CD4-positive, alpha-beta T cell (primary cell): ENCODE measurements at regions not wholly inside any gene's neighbourhood (a gene's known extent, or its start where the extent isn't known, plus 50 kb on each side); places are given as distances from the start of the nearest gene placed in this dataset.

Source experiments
- ATAC-seq: fragments of 200-7000 bp; cut with Tn5 transposase; one replicate; pipeline ENCODE4 v1.10.0; 2022; ENCODE audit warnings: mild to moderate bottlenecking; ENCODE audit not compliant: poor library complexity
- CTCF ChIA-PET: fragments of 350-600 bp; sonication (Branson Sonifier 250); formaldehyde crosslinking; loops from one replicate; lab custom pipeline; 2021; ENCODE audit warnings: antibody characterized with exemption, inconsistent platforms; lab: Charles Lee
- POLR2A ChIA-PET: fragments of 350-600 bp; sonication (Branson Sonifier 250); formaldehyde crosslinking; loops from one replicate; lab custom pipeline; 2021; ENCODE audit warnings: antibody characterized with exemption, inconsistent platforms; lab: Charles Lee
- DNase-seq, 14 experiments: peaks; one replicate each; pipeline ENCODE4 v3.0.0-alpha.2; 2013 to 2020; ENCODE audit warnings: mixed read lengths in 2 of 14
- H3K27ac ChIP-seq, 2 donors: one replicate each; pipeline versions ENCODE4 v1.5.1 to v1.7.0; 2013; ENCODE audit warnings: low read length in 2 of 2, low read depth in 1 of 2, mild to moderate bottlenecking in 1 of 2
- H3K27me3 ChIP-seq, 2 experiments: 1 replicate in 1 of 2; 2 replicates in 1 of 2; pipeline versions ENCODE4 v1.6.1 to v1.7.0; 2013; ENCODE audit warnings: low read length in 2 of 2, control low read depth in 1 of 2, mild to moderate bottlenecking in 1 of 2, moderate library complexity in 1 of 2; ENCODE audit not compliant: insufficient read depth in 2 of 2, control insufficient read depth in 1 of 2
- H3K36me3 ChIP-seq: one replicate; pipeline ENCODE4 v1.6.1; 2013; ENCODE audit warnings: low read length, control low read depth; ENCODE audit not compliant: insufficient read depth
- H3K4me1 ChIP-seq: one replicate; pipeline ENCODE4 v1.6.1; 2013; ENCODE audit warnings: low read length, control low read depth; ENCODE audit not compliant: insufficient read depth
- H3K4me3 ChIP-seq: one replicate; pipeline ENCODE4 v1.5.1; 2013; ENCODE audit warnings: mild to moderate bottlenecking, low read length, moderate library complexity
- H3K9me3 ChIP-seq, 2 experiments: 1 replicate in 1 of 2; 2 replicates in 1 of 2; pipeline versions ENCODE4 v1.6.1 to v1.7.0; 2013; ENCODE audit warnings: low read length in 2 of 2, mild to moderate bottlenecking in 2 of 2, control low read depth in 1 of 2, moderate library complexity in 1 of 2; ENCODE audit not compliant: control insufficient read depth in 1 of 2, insufficient read depth in 1 of 2
- H3K27ac Mint-ChIP-seq: one replicate; pipeline ENCODE4 v1.8.0; 2020; ENCODE audit warnings: mixed read lengths
- H3K27me3 Mint-ChIP-seq: one replicate; pipeline ENCODE4 v1.8.0; 2021; ENCODE audit warnings: mixed read lengths
- H3K36me3 Mint-ChIP-seq: one replicate; pipeline ENCODE4 v1.8.0; 2021; ENCODE audit warnings: low read depth, mixed read lengths
- H3K4me1 Mint-ChIP-seq: one replicate; pipeline ENCODE4 v1.8.0; 2021; ENCODE audit warnings: low read depth, mixed read lengths
- H3K4me3 Mint-ChIP-seq: one replicate; pipeline ENCODE4 v1.8.0; 2020; ENCODE audit warnings: mild to moderate bottlenecking, mixed read lengths
- H3K9me3 Mint-ChIP-seq: one replicate; pipeline ENCODE4 v1.8.0; 2020; ENCODE audit warnings: mixed read lengths
- intact Hi-C, 2 experiments: fragments of 100-400 bp; cut with DNase I in 1 of 2; cut with micrococcal nuclease in 1 of 2; formaldehyde crosslinking; loops; one replicate each; pipeline versions ENCODE4 v1.15.1 to v1.9.0; 2023 to 2025; cut with DNase I, micrococcal nuclease
- TF ChIP-seq, protein P1 (sequence below): fragments of 200-600 bp; IDR thresholded peaks from one replicate; pipeline ENCODE4 v1.8.0; 2022; ENCODE audit warnings: antibody characterized with exemption, mild to moderate bottlenecking

DNA sequence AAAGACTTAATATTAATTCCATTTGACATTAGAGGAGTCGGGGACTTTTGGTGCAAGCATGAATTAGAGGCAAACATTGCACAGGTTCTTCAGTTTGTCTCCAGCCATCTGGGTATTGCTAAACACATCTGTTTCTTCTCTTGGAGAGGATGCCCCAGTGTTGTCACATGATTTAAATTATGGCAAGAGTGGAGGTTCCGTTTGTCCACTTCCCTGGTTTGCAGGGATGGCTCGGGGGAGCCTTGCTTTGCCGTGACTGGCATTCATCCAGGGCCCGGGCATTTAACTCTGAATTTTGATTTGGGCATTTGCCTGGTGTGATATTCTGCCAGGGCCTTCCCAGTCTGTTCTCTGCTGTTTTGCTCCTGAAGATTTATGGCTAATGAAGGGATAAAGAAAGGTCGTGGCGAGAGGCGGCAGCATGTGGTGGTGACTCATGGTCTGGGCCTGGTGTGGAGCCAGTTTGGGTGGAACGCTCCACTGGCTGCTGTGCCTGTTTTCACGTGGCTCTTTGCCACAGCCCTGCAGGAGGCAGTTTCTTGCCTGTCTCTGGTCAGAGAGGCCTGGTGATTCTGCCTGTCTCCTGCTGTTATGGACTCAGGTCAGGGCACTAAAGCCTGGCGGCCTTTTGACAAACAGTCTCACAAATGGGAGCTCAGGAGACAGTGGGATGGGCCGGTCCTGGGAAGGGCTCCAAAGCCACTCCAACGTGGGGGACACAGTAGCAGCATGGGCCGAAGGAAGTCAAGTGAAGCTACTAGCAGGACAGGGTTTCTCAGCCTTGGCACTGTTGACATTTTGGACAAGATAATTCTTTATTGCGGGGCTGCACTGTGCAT, 99.4 kb upstream of the PGRMC2 start:
- no peaks in the 10 kb centered on the region for H3K27me3 Mint-ChIP-seq

GRCh38 chr4:128385683-128386304, 98.2 kb upstream of the PGRMC2 start:
- H3K36me3 ChIP-seq = no peaks in the 10 kb centered on the region
- Mint-ChIP-seq H3K27me3 (no peaks in the 10 kb centered on the region), H3K27ac (no peak overlapping the region), H3K9me3 (no peaks in the 10 kb centered on the region), H3K36me3 (no peaks in the 10 kb centered on the region), H3K4me3 (no peak overlapping the region), H3K4me1 (no peaks in the 10 kb centered on the region)
- H3K4me3 ChIP-seq = no peak overlapping the region
- no peak overlapping the region for H3K27ac ChIP-seq
- intact Hi-C loops = no loop called here
- H3K27me3 ChIP-seq = no peaks in the 10 kb centered on the region
- POLR2A ChIA-PET = no interaction called here
- no peak for ATAC-seq
- no peaks in the 10 kb centered on the region for H3K9me3 ChIP-seq
- H3K4me1 ChIP-seq = no peaks in the 10 kb centered on the region
- CTCF ChIA-PET = no interaction called here
- TF ChIP-seq, protein P1, sequence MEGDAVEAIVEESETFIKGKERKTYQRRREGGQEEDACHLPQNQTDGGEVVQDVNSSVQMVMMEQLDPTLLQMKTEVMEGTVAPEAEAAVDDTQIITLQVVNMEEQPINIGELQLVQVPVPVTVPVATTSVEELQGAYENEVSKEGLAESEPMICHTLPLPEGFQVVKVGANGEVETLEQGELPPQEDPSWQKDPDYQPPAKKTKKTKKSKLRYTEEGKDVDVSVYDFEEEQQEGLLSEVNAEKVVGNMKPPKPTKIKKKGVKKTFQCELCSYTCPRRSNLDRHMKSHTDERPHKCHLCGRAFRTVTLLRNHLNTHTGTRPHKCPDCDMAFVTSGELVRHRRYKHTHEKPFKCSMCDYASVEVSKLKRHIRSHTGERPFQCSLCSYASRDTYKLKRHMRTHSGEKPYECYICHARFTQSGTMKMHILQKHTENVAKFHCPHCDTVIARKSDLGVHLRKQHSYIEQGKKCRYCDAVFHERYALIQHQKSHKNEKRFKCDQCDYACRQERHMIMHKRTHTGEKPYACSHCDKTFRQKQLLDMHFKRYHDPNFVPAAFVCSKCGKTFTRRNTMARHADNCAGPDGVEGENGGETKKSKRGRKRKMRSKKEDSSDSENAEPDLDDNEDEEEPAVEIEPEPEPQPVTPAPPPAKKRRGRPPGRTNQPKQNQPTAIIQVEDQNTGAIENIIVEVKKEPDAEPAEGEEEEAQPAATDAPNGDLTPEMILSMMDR = no peak
- DNase-seq = no peak

More for the DNA sequence above, 99.4 kb upstream of the PGRMC2 start:
- Histone ChIP-seq H3K9me3 (no peaks in the 10 kb centered on the region), H3K36me3 (no peaks in the 10 kb centered on the region), H3K4me1 (no peaks in the 10 kb centered on the region), H3K27me3 (no peaks in the 10 kb centered on the region), H3K4me3 (no peak overlapping the region), H3K27ac (no peak overlapping the region)
- TF ChIP-seq, protein P1 = no peak
- H3K36me3 Mint-ChIP-seq = no peaks in the 10 kb centered on the region
- no peak overlapping the region for H3K27ac Mint-ChIP-seq
- H3K4me1 Mint-ChIP-seq = no peaks in the 10 kb centered on the region
- ATAC-seq (no peak), DNase-seq (peak in 2 of 14 experiments; percentile 1 to 13)
- intact Hi-C loops = no loop called here
- ChIA-PET CTCF (no interaction called here), POLR2A (no interaction called here)
- no peaks in the 10 kb centered on the region for H3K9me3 Mint-ChIP-seq
- H3K4me3 Mint-ChIP-seq = no peak overlapping the region

GRCh38 chr4:128384765-128385598, 97.4 kb upstream of the PGRMC2 start:
- no peak overlapping the region for H3K4me3 ChIP-seq
- H3K27me3 Mint-ChIP-seq = no peaks in the 10 kb centered on the region
- intact Hi-C loops = no loop called here

More at GRCh38 chr4:128384765-128385598, 97.4 kb upstream of the PGRMC2 start:
- no peaks in the 10 kb centered on the region for H3K36me3 Mint-ChIP-seq
- no peak overlapping the region for H3K27ac Mint-ChIP-seq
- TF ChIP-seq, protein P1 = no peak
- Histone ChIP-seq H3K36me3 (no peaks in the 10 kb centered on the region), H3K4me1 (no peaks in the 10 kb centered on the region), H3K27me3 (no peaks in the 10 kb centered on the region), H3K9me3 (no peaks in the 10 kb centered on the region), H3K27ac (no peak overlapping the region)
- CTCF ChIA-PET = no interaction called here
- POLR2A ChIA-PET = no interaction called here
- no peaks in the 10 kb centered on the region for H3K9me3 Mint-ChIP-seq
- no peaks in the 10 kb centered on the region for H3K4me1 Mint-ChIP-seq
- DNase-seq (no peak), ATAC-seq (no peak)
- H3K4me3 Mint-ChIP-seq = no peak overlapping the region
